ENCODE measurements at regions not wholly inside any gene's neighbourhood (a gene's known extent, or its start where the extent isn't known, plus 50 kb on each side); places are given as distances from the start of the nearest gene placed in this dataset.
A peak's percentile ranks its signal among the peaks of the same experiment; 100 is the strongest.

DNA sequence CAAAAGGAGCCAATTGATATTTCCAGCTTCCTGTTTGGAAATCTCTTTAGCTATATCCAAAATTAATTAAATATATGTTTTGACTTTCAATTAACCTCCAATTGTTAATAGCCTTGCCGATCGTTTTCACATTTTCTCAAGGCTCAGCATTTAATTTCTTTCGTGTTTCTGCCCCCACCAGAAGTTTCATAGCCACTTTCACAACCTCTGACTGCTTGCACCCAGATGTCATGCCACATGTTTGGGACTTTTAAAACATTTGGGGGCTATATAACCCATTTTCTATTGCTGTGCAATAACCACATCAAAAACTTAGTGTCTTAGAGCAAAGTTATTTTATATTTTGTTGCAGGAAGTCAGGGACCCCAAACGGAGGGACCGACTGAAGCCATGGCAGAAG lies 510.6 kb upstream of the CNTNAP2 start:
- intact Hi-C loops (cut with DNase I, micrococcal nuclease): no loop called here
- Histone ChIP-seq H3K4me1 (ENCODE audit: low read depth) (no peaks in the 10 kb centered on the region), H3K9me3 (peaks cover 21% of the 10 kb centered on the region), H3K36me3 (ENCODE audit: low read depth) (no peaks in the 10 kb centered on the region), H3K4me3 (no peak overlapping the region)
- ATAC-seq: no peak
- TF ChIP-seq, protein P1, sequence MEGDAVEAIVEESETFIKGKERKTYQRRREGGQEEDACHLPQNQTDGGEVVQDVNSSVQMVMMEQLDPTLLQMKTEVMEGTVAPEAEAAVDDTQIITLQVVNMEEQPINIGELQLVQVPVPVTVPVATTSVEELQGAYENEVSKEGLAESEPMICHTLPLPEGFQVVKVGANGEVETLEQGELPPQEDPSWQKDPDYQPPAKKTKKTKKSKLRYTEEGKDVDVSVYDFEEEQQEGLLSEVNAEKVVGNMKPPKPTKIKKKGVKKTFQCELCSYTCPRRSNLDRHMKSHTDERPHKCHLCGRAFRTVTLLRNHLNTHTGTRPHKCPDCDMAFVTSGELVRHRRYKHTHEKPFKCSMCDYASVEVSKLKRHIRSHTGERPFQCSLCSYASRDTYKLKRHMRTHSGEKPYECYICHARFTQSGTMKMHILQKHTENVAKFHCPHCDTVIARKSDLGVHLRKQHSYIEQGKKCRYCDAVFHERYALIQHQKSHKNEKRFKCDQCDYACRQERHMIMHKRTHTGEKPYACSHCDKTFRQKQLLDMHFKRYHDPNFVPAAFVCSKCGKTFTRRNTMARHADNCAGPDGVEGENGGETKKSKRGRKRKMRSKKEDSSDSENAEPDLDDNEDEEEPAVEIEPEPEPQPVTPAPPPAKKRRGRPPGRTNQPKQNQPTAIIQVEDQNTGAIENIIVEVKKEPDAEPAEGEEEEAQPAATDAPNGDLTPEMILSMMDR (IDR thresholded peaks at IDR 0.05): no peak
- no peak for DNase-seq

DNA sequence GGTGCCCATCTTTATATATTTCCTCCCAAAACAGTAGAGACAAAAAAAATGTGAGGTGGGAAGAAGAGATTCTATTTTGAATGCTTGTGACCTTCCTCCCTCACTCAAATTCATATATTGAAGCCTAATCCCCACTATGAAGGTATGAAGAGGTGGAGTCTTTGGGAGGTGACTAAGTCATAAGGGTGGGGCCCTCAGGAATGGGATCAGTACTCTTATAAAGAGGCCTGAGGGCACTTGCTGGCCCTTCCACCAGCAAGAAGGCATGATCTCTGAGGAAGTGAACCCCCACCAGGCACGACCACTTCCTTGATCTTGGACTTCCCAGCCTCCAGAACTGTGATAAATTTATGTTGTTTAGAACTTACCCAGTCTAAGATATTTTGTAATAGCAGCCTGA lies 517.2 kb upstream of the CNTNAP2 start:
- ATAC-seq (no peak), DNase-seq (no peak)
- H3K36me3 ChIP-seq (ENCODE audit: low read depth): no peaks in the 10 kb centered on the region
- peaks cover 9% of the 10 kb centered on the region for H3K9me3 ChIP-seq
- TF ChIP-seq, protein P1 (IDR thresholded peaks at IDR 0.05): no peak
- intact Hi-C loops (cut with DNase I, micrococcal nuclease): no loop called here
- H3K4me3 ChIP-seq: no peak overlapping the region
- H3K4me1 ChIP-seq (ENCODE audit: low read depth): no peaks in the 10 kb centered on the region

DNA sequence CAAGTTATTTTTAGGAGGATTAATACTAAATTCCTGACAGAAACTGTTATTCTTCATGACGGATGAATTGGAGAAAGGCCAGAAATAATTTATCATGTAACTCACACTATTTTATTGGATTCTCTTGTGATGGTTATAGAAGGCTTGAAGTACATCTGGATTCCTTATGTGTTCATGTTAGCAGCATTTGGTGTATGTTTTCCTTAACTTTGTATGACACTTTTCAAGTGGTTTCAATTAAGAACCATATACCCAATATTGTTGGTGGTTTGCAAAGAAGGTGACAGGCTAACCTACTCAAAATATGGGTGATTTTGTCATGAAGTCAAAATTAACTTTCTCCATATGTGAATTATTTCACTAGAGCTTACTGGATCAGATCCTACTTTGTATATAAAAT lies 532.2 kb upstream of the CNTNAP2 start:
- H3K36me3 ChIP-seq (ENCODE audit: low read depth): no peaks in the 10 kb centered on the region
- peaks cover 13% of the 10 kb centered on the region for H3K9me3 ChIP-seq
- H3K4me1 ChIP-seq (ENCODE audit: low read depth): no peaks in the 10 kb centered on the region
- ATAC-seq: no peak
- no peak overlapping the region for H3K4me3 ChIP-seq
- intact Hi-C loops (cut with DNase I, micrococcal nuclease): no loop called here
- TF ChIP-seq, protein P1 (IDR thresholded peaks at IDR 0.05): no peak
- DNase-seq: no peak

DNA sequence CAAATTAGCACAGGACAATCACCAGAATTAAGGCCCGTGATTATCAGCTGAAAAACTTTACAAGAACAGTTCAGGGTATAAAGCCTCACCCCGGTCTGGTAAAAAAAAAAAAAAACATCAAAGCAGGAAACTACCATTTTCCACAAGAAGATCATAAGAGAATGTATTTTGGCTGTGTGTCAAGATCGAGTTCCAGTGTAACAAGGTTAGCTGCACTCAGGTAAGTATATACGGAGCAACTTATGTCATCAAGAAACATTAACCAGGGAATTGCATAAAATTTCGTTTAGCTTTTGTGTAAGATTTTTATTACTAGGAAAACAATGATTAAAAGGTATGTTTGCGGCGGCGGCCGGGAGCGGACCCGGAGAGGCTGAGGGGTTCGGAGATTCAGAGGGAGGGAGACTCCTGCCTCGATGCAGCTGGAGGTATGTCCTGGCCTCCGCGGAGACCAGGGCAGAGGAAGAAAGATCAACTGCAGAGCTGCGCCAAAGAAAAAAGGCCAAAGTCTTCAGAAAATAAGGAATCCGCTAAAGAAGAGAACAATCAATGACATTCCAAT lies 533.8 kb upstream of the CNTNAP2 start:
- Histone ChIP-seq H3K4me1 (ENCODE audit: low read depth) (no peaks in the 10 kb centered on the region), H3K9me3 (peaks cover 13% of the 10 kb centered on the region), H3K4me3 (no peak overlapping the region), H3K36me3 (ENCODE audit: low read depth) (no peaks in the 10 kb centered on the region)
- DNase-seq: peak in 1 of 3 donors; percentile 12
- intact Hi-C loops (cut with DNase I, micrococcal nuclease): no loop called here
- peak; percentile 64 for ATAC-seq
- TF ChIP-seq, protein P1 (IDR thresholded peaks at IDR 0.05): no peak

DNA sequence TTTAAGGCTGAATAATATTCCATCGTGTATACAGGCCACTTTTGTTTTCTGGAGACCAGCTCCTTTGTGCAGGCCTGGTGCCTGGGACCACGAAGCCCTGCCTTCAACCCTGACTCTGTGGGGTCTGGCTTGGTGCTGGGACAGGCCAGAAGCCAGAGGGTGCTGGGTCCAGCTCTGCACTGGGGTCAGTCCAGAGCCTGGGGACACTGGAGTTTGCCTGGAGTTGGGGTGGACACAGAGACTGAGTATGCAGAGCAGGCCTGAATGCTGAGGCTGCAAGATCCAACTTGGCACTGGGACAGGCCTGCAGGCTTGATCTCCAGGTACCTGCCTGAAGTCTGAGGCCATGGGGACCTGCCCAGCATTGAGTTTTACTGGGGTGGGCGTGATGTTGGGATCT lies 558.8 kb upstream of the CNTNAP2 start:
- H3K4me1 ChIP-seq (ENCODE audit: low read depth): no peaks in the 10 kb centered on the region
- peaks cover 2% of the 10 kb centered on the region for H3K9me3 ChIP-seq
- no peak overlapping the region for H3K4me3 ChIP-seq
- no peaks in the 10 kb centered on the region for H3K36me3 ChIP-seq (ENCODE audit: low read depth)
- ATAC-seq (no peak), DNase-seq (no peak)
- intact Hi-C loops (cut with DNase I, micrococcal nuclease): no loop called here
- TF ChIP-seq, protein P1 (IDR thresholded peaks at IDR 0.05): no peak

DNA sequence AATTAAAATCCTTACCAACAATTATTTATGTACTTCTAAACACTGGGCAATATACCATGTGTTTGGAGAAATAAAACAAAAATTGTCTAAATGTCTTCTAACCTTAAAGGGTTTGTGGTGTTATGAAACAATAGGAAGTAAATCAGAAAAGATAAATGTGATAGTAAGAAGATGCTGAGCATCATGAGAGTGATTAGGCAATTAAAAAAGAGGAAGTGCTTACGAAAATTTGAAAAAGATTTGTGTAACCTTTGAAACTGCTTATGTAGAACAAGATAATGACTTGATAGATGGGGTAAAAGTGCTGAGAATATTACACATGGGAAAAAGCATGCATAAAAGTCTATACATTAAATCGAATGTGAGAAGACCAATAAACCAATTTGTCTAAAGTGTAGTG lies 573.4 kb upstream of the CNTNAP2 start:
- TF ChIP-seq, protein P1 (IDR thresholded peaks at IDR 0.05): no peak
- ATAC-seq (no peak), DNase-seq (no peak)
- H3K36me3 ChIP-seq (ENCODE audit: low read depth): no peaks in the 10 kb centered on the region
- intact Hi-C loops (cut with DNase I, micrococcal nuclease): no loop called here
- no peak overlapping the region for H3K4me3 ChIP-seq
- no peaks in the 10 kb centered on the region for H3K4me1 ChIP-seq (ENCODE audit: low read depth)
- H3K9me3 ChIP-seq: no peaks in the 10 kb centered on the region
